Hepatocyte (in vitro differentiated cells): ENCODE measurements at regions not wholly inside any gene's neighbourhood (a gene's known extent, or its start where the extent isn't known, plus 50 kb on each side); places are given as distances from the start of the nearest gene placed in this dataset.

ENCODE experiments used
- EZH2 ChIP-seq: fragments of 200-600 bp; sonication (generic); IDR thresholded peaks from 2 replicates; pipeline ENCODE4 v1.6.1; 2016; ENCODE audit warnings: antibody characterized with exemption, mild to moderate bottlenecking, borderline replicate concordance
- EZH2phosphoT487 ChIP-seq: fragments of 200-600 bp; sonication (generic); IDR thresholded peaks from one replicate; pipeline ENCODE4 v1.6.1; 2018; ENCODE audit warnings: antibody characterized with exemption, mild to moderate bottlenecking, low read depth, moderate library complexity; ENCODE audit not compliant: unreplicated experiment, severe bottlenecking
- TF ChIP-seq, protein P1 (sequence below): fragments of 200-600 bp; sonication (generic); IDR thresholded peaks from 2 replicates; pipeline ENCODE4 v1.5.1; 2016; ENCODE audit warnings: antibody characterized with exemption, mild to moderate bottlenecking; ENCODE audit not compliant: poor library complexity

DNA sequence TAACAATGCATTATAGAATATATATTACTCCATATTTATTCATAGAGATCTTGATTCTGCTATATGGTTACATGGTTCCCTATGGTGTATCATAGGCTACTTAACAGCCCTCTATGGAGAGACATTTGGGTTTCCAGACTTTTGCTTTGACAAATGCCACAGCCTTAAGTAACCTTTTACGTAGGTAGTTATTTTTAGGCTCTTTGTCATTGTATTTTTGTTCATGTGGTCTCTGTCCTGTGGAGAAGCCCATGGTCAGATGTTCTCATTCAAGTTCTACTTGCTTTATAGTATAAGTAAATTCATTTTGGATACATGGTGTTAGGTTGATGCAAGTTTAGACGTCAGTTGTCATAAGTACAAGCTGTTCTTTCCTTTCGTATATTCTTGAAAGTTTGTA, 275.2 kb upstream of the THSD7B start:
- TF ChIP-seq EZH2phosphoT487 (no peak), EZH2 (no peak)
- TF ChIP-seq, protein P1, sequence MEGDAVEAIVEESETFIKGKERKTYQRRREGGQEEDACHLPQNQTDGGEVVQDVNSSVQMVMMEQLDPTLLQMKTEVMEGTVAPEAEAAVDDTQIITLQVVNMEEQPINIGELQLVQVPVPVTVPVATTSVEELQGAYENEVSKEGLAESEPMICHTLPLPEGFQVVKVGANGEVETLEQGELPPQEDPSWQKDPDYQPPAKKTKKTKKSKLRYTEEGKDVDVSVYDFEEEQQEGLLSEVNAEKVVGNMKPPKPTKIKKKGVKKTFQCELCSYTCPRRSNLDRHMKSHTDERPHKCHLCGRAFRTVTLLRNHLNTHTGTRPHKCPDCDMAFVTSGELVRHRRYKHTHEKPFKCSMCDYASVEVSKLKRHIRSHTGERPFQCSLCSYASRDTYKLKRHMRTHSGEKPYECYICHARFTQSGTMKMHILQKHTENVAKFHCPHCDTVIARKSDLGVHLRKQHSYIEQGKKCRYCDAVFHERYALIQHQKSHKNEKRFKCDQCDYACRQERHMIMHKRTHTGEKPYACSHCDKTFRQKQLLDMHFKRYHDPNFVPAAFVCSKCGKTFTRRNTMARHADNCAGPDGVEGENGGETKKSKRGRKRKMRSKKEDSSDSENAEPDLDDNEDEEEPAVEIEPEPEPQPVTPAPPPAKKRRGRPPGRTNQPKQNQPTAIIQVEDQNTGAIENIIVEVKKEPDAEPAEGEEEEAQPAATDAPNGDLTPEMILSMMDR, result no peak
